K562 (cell line): ENCODE measurements at regions not wholly inside any gene's neighbourhood (a gene's known extent, or its start where the extent isn't known, plus 50 kb on each side); places are given as distances from the start of the nearest gene placed in this dataset.
"Not testable (repeated sequence)": the region's sequence is repeated elsewhere in the genome, so short reads cannot be mapped to it uniquely, and the experiment has no call there.

ENCODE experiments used
- ATAC-seq: fragments of 200-7000 bp; cut with Tn5 transposase; 3 replicates; pipeline ENCODE4 v1.9.1; 2020; ENCODE audit warnings: moderate library complexity
- BruUV-seq: library from RNA; stranded (reverse); fragments of 400-500 nt; replicated peaks from 2 replicates; lab custom pipeline; 2021; lab: Mats Ljungman, UMichigan
- CTCF ChIA-PET: fragments of 300-600 bp; formaldehyde crosslinking; extraction: SDS; loops from one replicate; lab custom pipeline; 2021; ENCODE audit warnings: low intra/inter-chr PET ratio; lab: Yijun Ruan, JAX
- POLR2A ChIA-PET: fragments of 300-600, 350-650 bp; sonication (Branson Sonifier 250); formaldehyde crosslinking; extraction: SDS; loops from one replicate; lab custom pipeline; 2021; ENCODE audit warnings: antibody characterized with exemption, inconsistent platforms; lab: Yijun Ruan, JAX
- DNase-seq, 4 experiments: peaks; one replicate each; pipeline versions ENCODE4 v3.0.0 to v3.0.0-alpha.2; 2011 to 2018; ENCODE audit warnings: low spot score in 3 of 4, mixed read lengths in 3 of 4; ENCODE audit errors: extremely low read depth in 1 of 4
- FAIRE-seq: peaks from 2 replicates; lab custom pipeline; 2011; peaks lifted over from hg19 to GRCh38; lab: Jason Lieb, UNC
- H2AFZ ChIP-seq: 2 replicates; pipeline ENCODE4 v1.6.0; 2011; ENCODE audit warnings: low read depth, low read length, control low read depth, inconsistent platforms
- H3K27ac ChIP-seq: fragments of 200-600 bp; 3 replicates; pipeline ENCODE4 v1.8.0; 2011; ENCODE audit warnings: low read depth, mild to moderate bottlenecking, control low read depth, inconsistent platforms, low read length, moderate library complexity, mixed read lengths; ENCODE audit errors: extremely low read depth
- H3K27me3 ChIP-seq, 2 experiments: fragments of 300-600 bp in 1 of 2; 2 replicates in 1 of 2; 3 replicates in 1 of 2; pipeline versions ENCODE4 v1.6.0 to v1.8.0; 2011; ENCODE audit warnings: inconsistent platforms in 2 of 2, low read length in 2 of 2, mild to moderate bottlenecking in 1 of 2, mixed read lengths in 1 of 2, moderate library complexity in 1 of 2; ENCODE audit not compliant: control insufficient read depth in 2 of 2, insufficient read depth in 2 of 2
- H3K36me3 ChIP-seq: fragments of 300-600 bp; 3 replicates; pipeline ENCODE4 v1.8.0; 2011; ENCODE audit warnings: mild to moderate bottlenecking, low read length, inconsistent platforms; ENCODE audit not compliant: control insufficient read depth, insufficient read depth
- H3K4me1 ChIP-seq, 2 experiments: fragments of 200-600 bp in 1 of 2; replicated peaks in 1 of 2; 2 replicates in 1 of 2; 3 replicates in 1 of 2; pipeline versions ENCODE4 v1.5.1 to v1.8.0; 2011; ENCODE audit warnings: inconsistent platforms in 2 of 2, low read length in 2 of 2, mild to moderate bottlenecking in 1 of 2, mixed read lengths in 1 of 2, moderate library complexity in 1 of 2; ENCODE audit not compliant: control insufficient read depth in 2 of 2, insufficient read depth in 2 of 2
- H3K4me2 ChIP-seq: 2 replicates; pipeline ENCODE4 v1.6.1; 2011; ENCODE audit warnings: low read length, control low read depth, inconsistent platforms, mixed read lengths; ENCODE audit not compliant: insufficient read depth
- H3K4me3 ChIP-seq: fragments of 200-600 bp; sonication (generic), shearing (Covaris generic); 2 replicates; pipeline ENCODE4 v1.5.1; 2016; ENCODE audit warnings: control low read depth, inconsistent platforms
- H3K79me2 ChIP-seq: fragments of 200-600 bp; 3 replicates; pipeline ENCODE4 v1.8.0; 2011; ENCODE audit warnings: low read length, inconsistent platforms; ENCODE audit not compliant: control insufficient read depth, insufficient read depth
- H3K9ac ChIP-seq, 2 experiments: 2 replicates each; pipeline versions ENCODE4 v1.6.0 to v1.6.1; 2011; ENCODE audit warnings: low read depth in 2 of 2, low read length in 2 of 2, control low read depth in 1 of 2, inconsistent platforms in 1 of 2, mild to moderate bottlenecking in 1 of 2, mixed read lengths in 1 of 2; ENCODE audit not compliant: insufficient read depth in 1 of 2
- H3K9me1 ChIP-seq: one replicate; pipeline ENCODE4 v1.6.0; 2011; ENCODE audit warnings: inconsistent platforms, mild to moderate bottlenecking, low read length, moderate library complexity; ENCODE audit not compliant: control insufficient read depth, insufficient read depth
- H3K9me3 ChIP-seq: replicated peaks from 2 replicates; pipeline ENCODE4 v1.5.1; 2011; ENCODE audit warnings: low read depth, low read length, inconsistent platforms; ENCODE audit not compliant: control insufficient read depth, insufficient read depth
- H4K20me1 ChIP-seq: replicated peaks from 2 replicates; pipeline ENCODE4 v1.6.1; 2011; ENCODE audit warnings: low read length, inconsistent platforms, mixed read lengths; ENCODE audit not compliant: control insufficient read depth, insufficient read depth
- CREB1 ChIP-seq, 2 experiments: sonication (generic) in 1 of 2; formaldehyde crosslinking in 1 of 2; IDR thresholded peaks; 2 replicates each; pipeline versions ENCODE4 v1.6.1 to v1.8.0; 2012 to 2022; ENCODE audit warnings: inconsistent platforms in 1 of 2, mild to moderate bottlenecking in 1 of 2, missing genetic modification reagents in 1 of 2, moderate library complexity in 1 of 2
- ESRRA ChIP-seq: fragments of 450-650 bp; IDR thresholded peaks from 2 replicates; pipeline ENCODE4 v1.6.1; 2014; ENCODE audit warnings: low read depth, mild to moderate bottlenecking, moderate library complexity, borderline replicate concordance
- FOXP1 ChIP-seq: sonication (generic); formaldehyde crosslinking; IDR thresholded peaks from 2 replicates; pipeline ENCODE4 v1.8.0; 2022; ENCODE audit warnings: mild to moderate bottlenecking, missing genetic modification reagents
- KAT7 ChIP-seq: sonication (generic); formaldehyde crosslinking; IDR thresholded peaks from 2 replicates; pipeline ENCODE4 v1.8.0; 2022; ENCODE audit warnings: missing genetic modification reagents, mild to moderate bottlenecking, borderline replicate concordance
- NEUROD1 ChIP-seq: fragments of 150-350 bp; IDR thresholded peaks from 2 replicates; pipeline ENCODE4 v1.6.1; 2014; ENCODE audit warnings: borderline replicate concordance, low read length, low read depth; ENCODE audit not compliant: partially characterized antibody
- RBFOX2 ChIP-seq: fragments of 200-400 bp; formaldehyde crosslinking; IDR thresholded peaks from 2 replicates; pipeline ENCODE4 v1.6.1; 2017; ENCODE audit warnings: low read depth, mild to moderate bottlenecking, low read length, moderate library complexity
- SMAD1 ChIP-seq: fragments of 150-350 bp; IDR thresholded peaks from 2 replicates; pipeline ENCODE4 v1.6.1; 2014; ENCODE audit warnings: low read length, low read depth; ENCODE audit not compliant: partially characterized antibody
- SMARCE1 ChIP-seq: fragments of 450-650 bp; IDR thresholded peaks from 2 replicates; pipeline ENCODE4 v1.7.1; 2016; ENCODE audit warnings: mild to moderate bottlenecking
- TBP ChIP-seq: optimal IDR thresholded peaks from 2 replicates; pipeline ENCODE3; 2011; ENCODE audit warnings: low read depth, low read length, improper control_type of control experiment
- ZBTB11 ChIP-seq, 3 experiments: fragments of 200-800 bp in 1 of 3; fragments of 250-450 bp in 1 of 3; fragments of 450-650 bp in 1 of 3; sonication (Bioruptor Pico) in 1 of 3; sonication (Bioruptor generic) in 1 of 3; formaldehyde crosslinking in 1 of 3; IDR thresholded peaks; 2 replicates each; pipeline versions ENCODE4 v1.6.1 to v1.8.0; 2016 to 2022; ENCODE audit warnings: mild to moderate bottlenecking in 2 of 3, missing genetic modification characterization in 2 of 3, missing compliant biosample characterization in 1 of 3, moderate library complexity in 1 of 3
- ZHX1 ChIP-seq: fragments of 150-350 bp; conservative IDR thresholded peaks from 2 replicates; pipeline ENCODE4 v1.6.1; 2014; ENCODE audit warnings: low read length
- ZSCAN29 ChIP-seq: fragments of 450-650 bp; IDR thresholded peaks from 2 replicates; pipeline ENCODE4 v1.6.1; 2017
- WGBS: fragments of 100-300 bp; shearing (Covaris generic); methylation state at CpG from one replicate; pipeline ENCODE4 v1.1.6; 2016; ENCODE audit warnings: low coverage, mixed read lengths; ENCODE audit not compliant: insufficient coverage; ENCODE audit errors: missing lambda C conversion rate; 5-methylcytosine and 5-hydroxymethylcytosine counted together
- in situ Hi-C: fragments of 300-500 bp; cut with MboI; formaldehyde crosslinking; loops from 4 replicates; pipeline ENCODE4 v1.15.0; 2018; ENCODE audit warnings: inconsistent platforms, mixed read lengths
- intact Hi-C: fragments of 100-400 bp; cut with micrococcal nuclease; formaldehyde crosslinking; loops from 2 replicates; pipeline ENCODE4 v1.14.2; 2022

GRCh38 chr9:40992472-40992821 is 136.0 kb downstream of the FOXD4L6 start (continued):
- TF ChIP-seq ZBTB11 (CRISPR knock-in tag; IDR thresholded peaks at IDR 0.05) (0 out of 6 replicates have a peak, but pooled peaks of 1 of the 3 experiments have one; percentile 17), RBFOX2 (0 out of 2 replicates have a peak, but pooled peaks have one; percentile 57), SMARCE1 (0 out of 2 replicates have a peak, but pooled peaks have one; percentile 21), ZSCAN29 (peak; percentile 61; the same call in 1 of the 2 replicates)

GRCh38 chr9:40991741-40992471 is 136.6 kb downstream of the FOXD4L6 start:
- H3K36me3 ChIP-seq; H3K4me1 ChIP-seq; H3K9me1 ChIP-seq; FAIRE-seq; CTCF ChIA-PET; in situ Hi-C loops; H3K9me3 ChIP-seq; POLR2A ChIA-PET; H4K20me1 ChIP-seq; H3K27me3 ChIP-seq; intact Hi-C loops; TF ChIP-seq CREB1 (IDR thresholded peaks at IDR 0.05): not testable (repeated sequence)
- peak; percentile 63 to 97 (median 70) for DNase-seq
- H3K4me2 ChIP-seq = peak overlapping the region; percentile 92
- H3K9ac ChIP-seq = peak overlapping the region; percentile 91 to 98
- peak overlapping the region; percentile 97 for H3K27ac ChIP-seq
- ATAC-seq = peak; percentile 99
- H3K4me3 ChIP-seq = peak overlapping the region; percentile 64
- WGBS = 3% methylated on average over 54 of the region's 54 CpGs
- H3K79me2 ChIP-seq = peaks cover 24% of the 10 kb centered on the region
- peak overlapping the region; percentile 99 for H2AFZ ChIP-seq
- TSS peak; percentile 81 for BruUV-seq
- TF ChIP-seq KAT7 (CRISPR knock-in tag) (peak; percentile 47; the same call in 1 of the 2 replicates), TBP (peak; percentile 13), FOXP1 (CRISPR knock-in tag) (peak; percentile 79), ZHX1 (0 out of 2 replicates have a peak, but pooled peaks have one; percentile 21), CREB1 (CRISPR knock-in tag; IDR thresholded peaks at IDR 0.05) (peak; percentile 68; the same call in 1 of the 2 replicates), SMAD1 (peak; percentile 81), NEUROD1 (peak; percentile 93), ESRRA (peak; percentile 39; the same call in 1 of the 2 replicates)
